IPS-NIHi7 (cell line): ENCODE measurements at regions not wholly inside any gene's neighbourhood (a gene's known extent, or its start where the extent isn't known, plus 50 kb on each side); places are given as distances from the start of the nearest gene placed in this dataset.
"Not testable (repeated sequence)": the region's sequence is repeated elsewhere in the genome, so short reads cannot be mapped to it uniquely, and the experiment has no call there.

Experiments
- DNase-seq: peaks from one replicate; pipeline ENCODE4 v3.0.0; 2012; ENCODE audit warnings: mixed read lengths; ENCODE audit errors: extremely low spot score

DNA sequence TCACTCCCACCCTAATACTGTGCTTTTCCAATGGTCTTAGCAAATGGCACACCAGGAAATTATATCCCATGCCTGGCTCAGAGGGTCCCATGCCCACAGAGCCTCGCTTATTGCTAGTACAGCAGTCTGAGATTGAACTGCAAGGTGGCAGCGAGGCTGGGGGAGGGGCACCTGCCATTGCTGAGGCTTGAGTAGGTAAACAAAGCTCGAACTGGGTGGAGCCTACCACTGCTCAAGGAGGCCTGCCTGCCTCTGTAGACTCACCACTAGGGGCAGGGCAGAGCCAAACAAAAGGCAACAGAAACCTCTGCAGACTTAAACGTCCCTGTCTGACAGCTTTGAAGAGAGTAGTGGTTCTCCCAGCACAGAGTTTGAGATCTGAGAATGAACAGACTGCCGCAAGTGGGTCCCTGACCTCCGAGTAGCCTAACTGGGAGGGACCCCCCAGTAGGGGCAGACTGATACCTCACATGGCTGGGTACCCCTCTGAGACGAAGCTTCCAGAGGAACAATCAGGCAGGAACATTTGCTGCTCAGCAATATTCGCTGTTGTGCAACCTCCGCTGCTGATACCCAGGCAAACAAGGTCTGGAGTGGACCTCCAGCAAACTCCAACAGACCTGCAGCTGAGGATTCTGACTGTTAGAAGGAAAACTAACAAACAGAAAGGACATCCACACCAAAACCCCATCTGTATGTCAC is 150.7 kb upstream of the FOXA2 start:
- DNase-seq: not testable (repeated sequence)

DNA sequence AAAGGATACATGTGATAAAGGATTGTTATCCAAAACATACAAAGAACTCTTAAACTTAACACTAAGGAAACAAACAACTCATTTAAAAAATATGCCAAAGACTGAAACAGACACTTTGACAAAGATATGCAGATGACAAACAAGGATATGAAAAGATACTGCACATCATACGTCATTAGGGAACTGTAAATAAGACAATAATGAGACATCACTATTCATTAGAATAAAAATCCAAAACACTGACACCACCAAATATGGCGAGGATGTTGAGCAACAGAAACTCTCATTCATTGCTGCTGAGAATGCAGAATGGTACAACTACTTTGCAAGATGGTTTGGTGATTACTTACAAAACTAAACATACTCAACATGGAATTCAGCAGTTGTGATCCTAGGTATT is 156.5 kb upstream of the FOXA2 start:
- no peak for DNase-seq

DNA sequence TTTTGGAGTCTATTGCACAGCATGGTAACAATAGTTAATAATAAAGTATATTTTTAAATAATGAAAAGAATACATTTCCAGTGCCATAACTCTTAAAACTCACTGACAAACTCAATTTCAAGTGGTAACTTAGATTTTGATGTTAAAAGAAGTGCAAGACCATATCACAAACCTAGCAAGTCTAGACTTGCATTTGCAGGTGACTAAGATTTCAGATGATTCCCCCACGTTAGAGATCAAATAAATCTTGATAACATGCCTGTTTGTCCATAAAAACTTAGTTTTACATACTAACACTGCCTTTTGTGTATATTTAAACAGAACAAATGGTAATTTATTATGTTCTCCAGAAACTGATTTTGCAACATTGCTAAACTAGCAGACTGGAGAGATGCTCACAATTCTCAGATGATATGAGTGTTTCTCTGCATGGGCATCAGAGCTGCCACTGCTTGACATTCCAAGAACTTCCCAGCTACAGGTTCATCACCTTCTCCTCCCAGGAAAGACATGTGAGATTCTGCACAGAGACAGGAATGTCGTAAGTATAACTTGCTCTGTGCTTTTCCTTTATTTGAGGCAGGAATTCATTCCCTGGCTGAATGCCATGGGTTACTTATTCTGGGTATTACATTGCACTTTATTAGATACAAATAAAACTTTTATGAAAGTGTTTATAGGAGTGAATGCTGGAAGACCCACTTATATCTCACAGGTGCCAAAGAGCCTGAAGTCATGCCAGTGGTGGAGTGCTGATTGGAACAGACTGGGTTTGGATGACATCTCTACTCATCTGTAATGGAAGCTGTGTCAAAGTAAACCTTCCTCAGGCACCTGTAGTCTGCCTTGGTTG is 160.2 kb upstream of the FOXA2 start:
- no peak for DNase-seq

DNA sequence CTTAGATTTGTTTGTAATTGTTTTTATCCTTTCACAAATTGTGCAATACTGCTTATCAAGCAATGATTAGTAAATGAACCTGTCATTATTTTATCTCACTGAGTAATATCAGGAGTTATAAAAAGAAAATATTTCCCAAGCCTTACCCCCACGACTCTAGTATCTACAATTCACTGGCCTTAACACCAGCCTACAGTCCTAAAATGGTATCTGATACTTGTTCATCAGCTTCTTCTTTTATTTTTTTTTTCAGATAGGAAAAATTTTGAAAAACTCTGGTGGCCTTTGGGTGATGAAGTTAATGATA is 160.8 kb upstream of the FOXA2 start:
- no peak for DNase-seq

DNA sequence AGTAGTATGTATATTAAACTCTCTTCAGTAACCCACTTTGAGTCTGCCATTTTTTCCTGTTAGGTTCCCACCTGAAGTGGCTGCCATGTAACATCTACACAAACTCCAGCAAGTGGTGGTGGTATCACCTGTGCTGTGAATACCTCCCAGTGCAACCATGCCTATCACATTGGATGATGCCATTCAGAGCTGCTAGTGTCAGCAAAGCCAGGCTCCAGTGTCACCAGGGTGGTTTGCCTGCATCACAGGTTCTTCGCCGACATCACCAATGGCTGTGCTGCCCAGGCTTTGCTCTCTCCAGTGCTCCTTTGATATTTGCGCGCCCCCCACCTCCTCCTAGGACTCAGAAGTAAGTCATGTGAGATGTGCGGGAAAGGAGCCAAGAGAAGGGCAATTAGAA is 162.6 kb upstream of the FOXA2 start:
- DNase-seq: no peak

DNA sequence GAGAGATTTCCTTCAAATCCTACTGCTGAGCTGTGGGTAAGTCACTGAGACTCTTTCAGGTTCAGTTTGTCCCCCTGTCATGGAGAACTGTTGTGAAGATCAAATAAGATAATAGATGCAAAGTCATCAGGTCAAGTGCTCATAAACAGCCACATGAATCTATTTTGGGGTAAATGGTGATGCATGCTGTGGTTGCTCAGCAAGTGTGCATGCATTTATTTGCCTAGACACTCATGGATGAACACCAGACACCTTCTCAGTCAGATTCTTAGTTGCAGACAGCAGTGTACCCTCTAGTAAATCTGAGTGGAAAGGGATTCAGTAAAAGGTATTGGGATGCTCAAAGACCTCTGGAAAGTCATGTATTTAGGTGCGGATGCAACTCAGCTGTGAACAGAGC is 168.0 kb upstream of the FOXA2 start:
- DNase-seq: no peak

DNA sequence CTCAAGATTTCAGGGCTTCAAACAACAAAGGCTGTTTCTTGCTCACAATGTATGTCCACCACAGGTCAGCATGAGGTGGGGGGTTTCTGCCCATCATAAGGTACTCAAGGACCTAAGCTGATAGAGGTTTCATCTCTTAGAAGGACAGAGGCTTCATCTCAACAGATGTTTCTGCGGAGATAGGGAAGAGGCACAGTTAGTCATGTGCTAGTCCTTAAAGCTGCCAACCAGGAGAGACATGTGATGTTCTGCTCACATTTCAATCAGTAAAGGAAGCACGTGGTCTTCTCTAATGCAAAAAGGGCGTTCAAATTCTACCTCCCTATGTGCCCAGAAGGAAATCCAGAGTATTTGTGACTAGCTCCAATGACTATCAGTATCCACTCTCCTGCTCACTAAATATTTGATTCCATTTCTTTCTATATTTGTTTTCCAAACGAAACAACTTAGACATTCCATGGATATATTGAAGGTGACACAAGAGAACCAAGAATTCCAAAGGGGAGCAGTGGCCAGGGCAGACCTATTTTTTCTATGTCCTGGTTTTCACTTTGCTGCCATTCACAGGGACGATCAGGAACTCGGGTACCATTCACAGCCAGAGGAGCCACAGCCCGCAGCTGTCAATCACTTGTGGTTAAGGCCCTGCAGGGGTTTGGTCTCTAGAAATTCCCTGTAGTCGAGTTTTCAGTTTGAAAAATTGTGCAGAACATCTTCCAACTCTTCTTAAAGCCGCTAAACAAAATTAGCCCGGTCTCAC is 173.2 kb upstream of the FOXA2 start:
- no peak for DNase-seq

DNA sequence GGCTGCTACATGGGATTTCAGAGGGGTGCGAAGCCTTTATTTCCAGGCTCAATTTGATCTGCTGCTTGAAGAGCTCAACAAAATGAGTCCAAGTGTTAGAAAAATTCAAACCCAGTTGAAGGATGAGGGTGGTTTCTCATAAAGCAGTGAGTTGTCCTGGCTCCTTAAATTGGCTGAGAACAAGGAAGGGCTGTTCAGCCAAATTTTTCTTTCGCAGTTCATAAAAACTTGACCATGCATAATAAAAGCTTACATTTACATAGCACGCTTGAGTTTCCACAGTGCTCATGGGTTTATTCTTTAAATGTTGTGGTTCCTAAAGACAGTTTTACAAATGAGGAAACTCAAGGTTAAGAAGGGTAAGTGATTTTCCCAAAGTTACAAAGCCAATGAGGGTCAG is 174.4 kb upstream of the FOXA2 start:
- DNase-seq: no peak

DNA sequence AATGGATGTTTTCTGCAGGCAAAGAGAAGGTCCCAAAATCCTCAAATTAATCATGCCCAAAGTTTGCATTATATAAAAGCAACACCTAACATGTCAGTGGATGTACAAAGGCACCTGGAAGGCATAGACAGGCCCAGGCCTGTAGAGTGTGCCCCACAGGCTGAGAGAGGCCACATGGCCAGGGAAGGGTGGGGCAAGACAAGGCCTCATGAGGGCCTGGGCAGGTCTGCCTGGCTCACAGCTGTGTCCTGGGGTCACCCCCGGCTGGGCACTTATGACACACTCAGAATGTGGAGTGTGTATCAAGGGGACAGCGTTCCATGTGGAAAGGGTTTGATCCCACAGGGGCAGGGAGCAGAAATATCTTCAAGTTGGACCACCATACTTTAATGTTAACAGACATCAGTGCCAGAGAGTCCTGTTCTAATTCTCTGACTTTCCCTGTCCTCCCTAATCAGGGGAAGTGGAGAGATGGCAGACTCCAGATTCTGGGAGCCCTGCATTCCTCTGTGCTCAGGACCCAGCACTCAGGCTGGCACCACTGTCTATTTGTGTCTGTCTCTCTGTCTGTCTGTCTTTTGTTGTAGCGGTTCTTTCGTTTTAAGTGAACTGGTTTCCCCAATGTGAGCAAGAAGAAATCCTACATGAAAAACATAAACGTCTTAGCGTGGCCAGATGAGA is 178.3 kb upstream of the FOXA2 start:
- no peak for DNase-seq

DNA sequence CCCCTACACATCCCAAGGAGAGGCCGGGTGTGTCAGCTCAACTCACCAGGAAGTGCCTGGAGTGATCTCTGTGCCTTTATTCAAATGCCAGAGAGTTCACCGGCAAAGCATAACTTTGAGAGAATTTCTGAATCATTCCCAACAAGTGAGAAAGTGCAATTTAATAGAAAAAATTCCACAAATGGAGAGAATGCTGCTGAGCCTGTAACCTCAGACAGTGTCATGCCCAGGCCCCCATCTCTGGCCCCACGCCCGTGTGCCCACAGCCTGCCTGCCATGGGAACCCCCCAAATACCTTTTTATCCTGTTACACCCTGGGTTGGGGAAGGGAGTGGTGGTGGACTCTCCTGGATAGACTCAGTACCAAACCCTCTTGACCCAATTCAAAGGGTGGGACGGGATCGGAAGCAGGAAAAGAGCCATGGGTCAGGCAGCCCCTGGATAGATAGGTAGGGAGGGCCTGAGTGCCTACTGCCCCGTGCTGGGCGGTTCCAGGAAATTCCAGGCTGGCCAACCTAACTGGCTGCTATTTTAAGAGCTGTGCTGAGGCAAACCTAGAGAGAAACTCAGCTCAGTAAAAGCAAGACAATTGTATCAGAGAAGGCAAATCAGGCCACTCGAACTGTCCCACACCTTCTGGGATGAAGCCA is 179.0 kb upstream of the FOXA2 start:
- DNase-seq: no peak

DNA sequence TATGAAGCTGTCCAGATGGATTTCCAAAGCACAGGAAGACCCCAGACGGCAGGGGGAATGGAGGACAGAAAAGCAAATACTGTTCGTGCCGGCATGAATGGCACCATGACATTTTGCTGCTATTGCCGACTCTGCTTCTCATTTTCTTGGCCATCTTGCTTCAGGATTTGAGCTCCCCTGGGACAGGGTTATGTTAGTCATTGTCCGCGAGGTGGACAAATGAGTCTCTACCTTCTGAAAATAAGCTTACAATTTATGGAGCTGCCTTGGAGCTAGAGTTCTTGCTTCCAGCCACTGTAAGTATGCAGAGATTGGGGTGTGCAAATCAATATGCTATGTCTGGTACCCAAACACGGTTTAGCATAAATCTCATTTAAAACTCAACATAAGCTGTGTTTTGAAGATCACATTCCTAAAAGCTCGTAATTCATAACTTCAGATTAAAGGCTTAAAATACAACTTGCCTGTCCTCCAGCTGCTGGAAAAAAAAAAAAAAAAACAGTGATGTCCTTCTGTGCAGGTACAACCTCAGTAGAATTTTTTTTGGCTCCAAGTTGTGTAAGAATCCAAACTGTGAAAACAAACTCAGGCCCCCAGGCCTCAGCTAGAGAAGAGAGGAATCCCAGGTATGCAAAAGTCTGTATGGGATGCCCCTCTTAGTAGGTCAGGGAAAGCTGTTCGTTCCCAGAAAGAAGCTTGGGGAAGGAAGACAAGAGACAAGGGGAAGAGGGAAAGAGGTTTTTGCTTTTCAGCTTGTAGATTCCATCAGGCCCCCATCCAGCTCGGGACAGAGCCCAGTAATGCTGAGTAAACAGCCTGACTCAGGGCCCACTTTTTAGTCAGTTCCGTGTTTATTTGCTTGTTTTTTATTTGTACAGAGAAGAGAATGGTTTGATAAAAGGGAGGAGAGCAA is 184.2 kb upstream of the FOXA2 start:
- DNase-seq: no peak

DNA sequence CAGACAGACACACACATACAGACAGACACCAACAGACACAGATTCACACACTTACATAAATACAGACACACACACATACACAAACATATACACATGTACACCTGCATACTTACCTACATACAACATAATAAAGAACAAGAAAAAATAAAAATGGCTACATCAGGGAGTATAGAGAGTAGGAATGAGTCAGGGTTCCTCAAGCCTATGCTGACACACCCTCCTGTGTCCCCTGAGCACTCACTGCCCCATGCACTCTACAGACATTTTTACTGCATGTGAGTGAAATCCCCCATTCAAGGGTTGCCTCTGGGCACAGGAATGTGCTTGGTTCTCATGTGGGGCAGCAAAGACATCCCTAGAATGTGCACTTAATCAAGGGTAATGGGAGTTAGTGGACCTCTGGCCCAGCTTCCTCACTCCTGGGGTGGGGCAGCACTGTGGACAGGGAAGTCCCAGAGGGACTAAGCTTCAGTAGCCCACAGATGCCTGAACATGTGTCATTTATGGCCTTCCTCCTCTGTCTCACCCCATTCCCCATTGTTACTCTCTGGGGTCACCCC is 185.9 kb upstream of the FOXA2 start:
- no peak for DNase-seq

DNA sequence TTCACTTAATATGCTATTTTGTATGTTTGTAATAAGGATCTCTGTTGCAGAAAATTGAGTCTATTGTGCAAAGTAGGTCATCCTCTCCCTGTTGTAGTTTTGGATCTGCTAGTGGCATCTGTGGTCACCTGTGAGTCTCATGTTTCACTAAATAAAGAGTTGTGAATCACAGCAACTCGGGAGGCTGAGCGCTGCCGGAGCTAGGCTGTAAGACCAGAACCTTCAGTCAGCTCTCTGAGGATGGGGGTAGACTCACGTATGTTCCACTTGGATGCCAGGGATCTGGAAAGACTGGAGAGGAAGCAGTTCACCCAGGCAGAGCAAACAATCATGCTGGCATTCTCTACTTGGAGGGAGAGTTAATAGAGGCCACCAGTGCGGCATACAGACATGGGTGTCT is 187.3 kb upstream of the FOXA2 start:
- no peak for DNase-seq

DNA sequence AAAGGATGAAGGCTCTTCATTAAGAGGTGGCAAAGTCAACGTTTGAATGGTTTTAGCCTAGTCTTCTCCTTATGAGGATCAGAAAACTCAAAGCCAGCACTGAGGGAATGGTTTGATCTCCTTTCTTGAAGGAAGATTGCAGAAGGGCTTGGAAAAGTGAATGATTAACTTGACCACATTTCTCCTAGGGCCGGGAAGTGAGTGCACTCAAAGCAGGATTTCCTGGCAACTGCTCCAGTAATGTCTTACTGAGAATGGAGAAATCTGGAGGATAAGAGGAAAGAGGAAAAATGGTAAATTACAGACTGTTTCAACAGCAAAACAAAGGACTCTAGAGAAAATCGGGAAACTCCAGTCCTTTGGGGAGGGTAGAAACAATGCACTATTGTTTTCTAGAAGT is 189.0 kb upstream of the FOXA2 start:
- no peak for DNase-seq

DNA sequence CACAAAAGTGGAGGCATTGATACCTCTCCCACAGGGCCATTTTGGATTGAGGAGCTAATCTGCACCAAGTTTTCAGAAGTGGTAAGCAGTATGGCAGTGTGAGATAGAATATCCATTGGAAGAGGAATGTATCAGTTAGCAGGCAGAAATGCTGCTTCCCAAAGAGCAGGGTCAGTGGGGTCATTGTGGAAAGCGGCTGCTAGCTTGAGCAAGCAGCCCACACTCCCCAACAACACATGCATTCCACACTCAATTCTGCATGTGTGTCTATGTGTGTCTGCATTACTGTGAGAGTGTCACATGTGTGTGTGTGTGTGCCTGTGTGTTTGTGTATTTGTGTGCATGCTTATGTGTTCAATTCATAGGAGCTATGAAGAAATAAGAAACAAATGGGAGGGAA is 190.9 kb upstream of the FOXA2 start:
- DNase-seq: no peak

DNA sequence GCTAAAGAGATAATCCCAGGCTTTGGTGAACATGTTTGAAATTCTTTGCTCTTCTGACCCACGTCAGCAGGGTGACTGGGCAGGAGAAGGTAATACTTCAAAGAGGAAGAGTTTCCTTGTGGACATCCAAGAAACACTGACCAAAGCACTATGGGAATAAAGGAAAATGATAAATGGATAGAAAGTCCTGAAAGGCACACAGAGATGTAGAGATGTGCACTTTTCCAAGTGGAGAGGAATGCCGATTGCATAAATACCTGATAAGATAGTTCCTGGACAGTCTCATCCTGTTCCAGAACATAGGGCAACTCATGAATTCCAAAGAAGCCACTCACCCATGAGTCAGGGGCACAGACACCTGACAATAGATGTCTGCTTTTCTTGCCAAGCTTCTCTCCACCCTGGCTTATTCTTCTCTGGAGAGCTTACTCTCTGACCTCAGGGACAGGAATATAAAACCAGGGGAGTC is 191.3 kb upstream of the FOXA2 start:
- DNase-seq: no peak

DNA sequence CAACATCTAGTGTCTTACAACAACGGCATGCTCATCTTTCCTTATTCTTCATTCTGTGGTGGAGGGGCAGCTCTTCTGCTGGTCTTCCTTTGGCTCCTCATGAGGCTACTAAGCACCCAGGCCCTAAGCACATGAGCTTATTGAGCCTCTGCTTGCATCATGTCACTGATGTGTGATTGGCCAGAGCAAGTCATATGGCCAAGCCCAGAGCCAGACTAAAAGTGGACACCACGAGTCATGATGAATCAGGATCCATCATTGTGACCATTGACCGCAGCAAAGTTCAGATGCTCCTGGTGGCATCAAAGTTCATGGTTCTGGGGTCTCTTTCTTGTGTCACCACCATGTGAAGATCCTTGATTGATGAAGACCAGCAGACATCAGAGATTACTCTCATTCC is 192.0 kb upstream of the FOXA2 start:
- no peak for DNase-seq

DNA sequence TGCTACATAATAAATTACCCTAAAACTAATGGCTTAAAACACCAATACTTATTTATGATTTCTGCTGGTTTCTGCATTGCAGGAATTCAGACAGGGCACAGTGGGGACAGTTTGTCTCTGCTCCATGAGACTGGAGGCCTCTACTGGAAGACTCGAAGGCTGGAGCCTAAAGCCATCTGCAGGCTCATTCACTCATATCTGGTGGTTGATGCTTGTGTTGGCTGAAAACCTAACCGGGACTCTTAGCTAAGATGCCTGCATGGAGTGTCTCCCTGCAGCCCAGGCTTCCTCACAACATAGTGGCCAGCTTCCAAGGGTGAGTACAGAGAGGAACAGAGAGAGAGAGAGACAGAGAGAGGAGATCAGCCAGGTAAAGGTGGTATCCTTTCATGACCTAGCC is 195.5 kb upstream of the FOXA2 start:
- DNase-seq: no peak

DNA sequence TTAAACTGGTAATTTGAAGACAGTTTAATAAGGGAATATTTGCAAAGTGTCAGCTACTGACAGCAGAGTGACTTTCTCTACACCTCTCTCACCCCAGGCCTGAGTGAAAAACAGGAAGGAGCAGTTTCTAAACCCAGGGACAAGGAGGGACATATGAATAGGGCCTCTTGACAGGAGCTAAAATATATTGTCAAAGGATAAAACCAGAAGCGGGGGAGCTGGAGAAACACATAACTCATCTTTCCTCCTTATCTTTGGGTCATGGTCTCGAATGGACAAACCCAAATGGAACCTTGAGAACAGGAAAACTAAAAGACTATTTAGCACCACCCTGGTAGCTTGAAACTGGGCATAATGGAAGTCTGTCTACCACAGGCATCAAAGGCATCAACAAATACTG is 197.5 kb upstream of the FOXA2 start:
- DNase-seq: no peak

DNA sequence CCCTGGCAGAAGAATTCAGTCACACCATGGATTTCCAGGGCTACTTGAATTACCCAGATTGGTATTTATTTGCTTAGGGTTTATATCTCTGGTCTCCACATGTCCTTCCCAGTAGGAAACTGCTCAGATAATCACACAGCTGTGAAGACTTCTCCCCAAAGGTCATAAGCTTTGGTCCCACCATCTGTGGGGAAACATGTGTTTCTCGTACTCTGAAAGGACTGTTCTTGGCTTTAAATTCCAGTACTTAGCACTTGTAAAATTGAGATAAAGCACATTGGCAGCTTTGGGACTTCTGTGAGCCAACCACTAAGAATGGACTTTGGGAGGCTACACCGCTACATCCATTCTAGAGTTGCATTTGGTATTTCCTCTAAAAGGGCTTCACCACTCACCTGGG is 205.3 kb upstream of the FOXA2 start:
- no peak for DNase-seq
